PFSK-1 (cell line): ENCODE measurements at regions not wholly inside any gene's neighbourhood (a gene's known extent, or its start where the extent isn't known, plus 50 kb on each side); places are given as distances from the start of the nearest gene placed in this dataset.

Experiments used
- POLR2AphosphoS5 ChIP-seq: IDR thresholded peaks from 2 replicates; pipeline ENCODE4 v1.6.1; 2012; ENCODE audit warnings: low read depth, mild to moderate bottlenecking, control low read depth, low read length, moderate library complexity
- REST ChIP-seq, 2 experiments: IDR thresholded peaks; 2 replicates each; pipeline versions ENCODE4 v1.6.1 to v1.8.0; 2011 to 2012; ENCODE audit warnings: low read depth in 2 of 2, low read length in 2 of 2, control low read depth in 1 of 2, inconsistent platforms in 1 of 2, mild to moderate bottlenecking in 1 of 2, moderate library complexity in 1 of 2; ENCODE audit not compliant: insufficient read depth in 1 of 2
- TAF1 ChIP-seq: IDR thresholded peaks from 2 replicates; pipeline ENCODE4 v1.6.1; 2012; ENCODE audit warnings: low read length, control low read depth, borderline replicate concordance; ENCODE audit not compliant: insufficient read depth

GRCh38 chr3:18780959-18781358 lies 355.8 kb upstream of the SATB1 start:
- TF ChIP-seq TAF1 = no peak
- TF ChIP-seq POLR2AphosphoS5 = no peak
- no peak for TF ChIP-seq REST (IDR thresholded peaks at IDR 0.05; ENCODE audit: insufficient read depth in 1 of 2, low read depth in 2 of 2, low read length in 2 of 2)
